K562 (cell line): ENCODE measurements at regions not wholly inside any gene's neighbourhood (a gene's known extent, or its start where the extent isn't known, plus 50 kb on each side); places are given as distances from the start of the nearest gene placed in this dataset.

ENCODE experiments used
- ATAC-seq: fragments of 200-7000 bp; cut with Tn5 transposase; 3 replicates; pipeline ENCODE4 v1.9.1; 2020; ENCODE audit warnings: moderate library complexity
- BruUV-seq: library from RNA; stranded (reverse); fragments of 400-500 nt; replicated peaks from 2 replicates; lab custom pipeline; 2021; lab: Mats Ljungman, UMichigan
- CTCF ChIA-PET: fragments of 300-600 bp; formaldehyde crosslinking; extraction: SDS; loops from one replicate; lab custom pipeline; 2021; ENCODE audit warnings: low intra/inter-chr PET ratio; lab: Yijun Ruan, JAX
- POLR2A ChIA-PET: fragments of 300-600, 350-650 bp; sonication (Branson Sonifier 250); formaldehyde crosslinking; extraction: SDS; loops from one replicate; lab custom pipeline; 2021; ENCODE audit warnings: antibody characterized with exemption, inconsistent platforms; lab: Yijun Ruan, JAX
- DNase-seq, 4 experiments: peaks; one replicate each; pipeline versions ENCODE4 v3.0.0 to v3.0.0-alpha.2; 2011 to 2018; ENCODE audit warnings: low spot score in 3 of 4, mixed read lengths in 3 of 4; ENCODE audit errors: extremely low read depth in 1 of 4
- FAIRE-seq: peaks from 2 replicates; lab custom pipeline; 2011; peaks lifted over from hg19 to GRCh38; lab: Jason Lieb, UNC
- H2AFZ ChIP-seq: 2 replicates; pipeline ENCODE4 v1.6.0; 2011; ENCODE audit warnings: low read depth, low read length, control low read depth, inconsistent platforms
- H3K27ac ChIP-seq: fragments of 200-600 bp; 3 replicates; pipeline ENCODE4 v1.8.0; 2011; ENCODE audit warnings: low read depth, mild to moderate bottlenecking, control low read depth, inconsistent platforms, low read length, moderate library complexity, mixed read lengths; ENCODE audit errors: extremely low read depth
- H3K27me3 ChIP-seq, 2 experiments: fragments of 300-600 bp in 1 of 2; 2 replicates in 1 of 2; 3 replicates in 1 of 2; pipeline versions ENCODE4 v1.6.0 to v1.8.0; 2011; ENCODE audit warnings: inconsistent platforms in 2 of 2, low read length in 2 of 2, mild to moderate bottlenecking in 1 of 2, mixed read lengths in 1 of 2, moderate library complexity in 1 of 2; ENCODE audit not compliant: control insufficient read depth in 2 of 2, insufficient read depth in 2 of 2
- H3K36me3 ChIP-seq: fragments of 300-600 bp; 3 replicates; pipeline ENCODE4 v1.8.0; 2011; ENCODE audit warnings: mild to moderate bottlenecking, low read length, inconsistent platforms; ENCODE audit not compliant: control insufficient read depth, insufficient read depth
- H3K4me1 ChIP-seq, 2 experiments: fragments of 200-600 bp in 1 of 2; replicated peaks in 1 of 2; 2 replicates in 1 of 2; 3 replicates in 1 of 2; pipeline versions ENCODE4 v1.5.1 to v1.8.0; 2011; ENCODE audit warnings: inconsistent platforms in 2 of 2, low read length in 2 of 2, mild to moderate bottlenecking in 1 of 2, mixed read lengths in 1 of 2, moderate library complexity in 1 of 2; ENCODE audit not compliant: control insufficient read depth in 2 of 2, insufficient read depth in 2 of 2
- H3K4me2 ChIP-seq: 2 replicates; pipeline ENCODE4 v1.6.1; 2011; ENCODE audit warnings: low read length, control low read depth, inconsistent platforms, mixed read lengths; ENCODE audit not compliant: insufficient read depth
- H3K4me3 ChIP-seq: fragments of 200-600 bp; sonication (generic), shearing (Covaris generic); 2 replicates; pipeline ENCODE4 v1.5.1; 2016; ENCODE audit warnings: control low read depth, inconsistent platforms
- H3K79me2 ChIP-seq: fragments of 200-600 bp; 3 replicates; pipeline ENCODE4 v1.8.0; 2011; ENCODE audit warnings: low read length, inconsistent platforms; ENCODE audit not compliant: control insufficient read depth, insufficient read depth
- H3K9ac ChIP-seq, 2 experiments: 2 replicates each; pipeline versions ENCODE4 v1.6.0 to v1.6.1; 2011; ENCODE audit warnings: low read depth in 2 of 2, low read length in 2 of 2, control low read depth in 1 of 2, inconsistent platforms in 1 of 2, mild to moderate bottlenecking in 1 of 2, mixed read lengths in 1 of 2; ENCODE audit not compliant: insufficient read depth in 1 of 2
- H3K9me1 ChIP-seq: one replicate; pipeline ENCODE4 v1.6.0; 2011; ENCODE audit warnings: inconsistent platforms, mild to moderate bottlenecking, low read length, moderate library complexity; ENCODE audit not compliant: control insufficient read depth, insufficient read depth
- H3K9me3 ChIP-seq: replicated peaks from 2 replicates; pipeline ENCODE4 v1.5.1; 2011; ENCODE audit warnings: low read depth, low read length, inconsistent platforms; ENCODE audit not compliant: control insufficient read depth, insufficient read depth
- H4K20me1 ChIP-seq: replicated peaks from 2 replicates; pipeline ENCODE4 v1.6.1; 2011; ENCODE audit warnings: low read length, inconsistent platforms, mixed read lengths; ENCODE audit not compliant: control insufficient read depth, insufficient read depth
- CBX8 ChIP-seq: fragments of 200-600 bp; sonication (generic); IDR thresholded peaks from 2 replicates; pipeline ENCODE4 v1.6.1; 2012; ENCODE audit warnings: borderline replicate concordance, mixed run types, low read depth, mild to moderate bottlenecking, moderate library complexity, mixed read lengths, low read length, control low read depth, inconsistent platforms; ENCODE audit not compliant: poor library complexity, severe bottlenecking; ENCODE audit errors: extremely low read depth
- RBM39 ChIP-seq: fragments of 200-400 bp; formaldehyde crosslinking; optimal IDR thresholded peaks from 2 replicates; pipeline ENCODE3; 2018; ENCODE audit warnings: low read depth, low read length
- SMARCA5 ChIP-seq: fragments of 450-650 bp; IDR thresholded peaks from 2 replicates; pipeline ENCODE4 v1.6.1; 2016
- TCF7L2 ChIP-seq: fragments of 150-350 bp; IDR thresholded peaks from 2 replicates; pipeline ENCODE4 v1.6.1; 2016; ENCODE audit warnings: low read depth, mild to moderate bottlenecking, low read length, moderate library complexity
- ZC3H11A ChIP-seq: IDR thresholded peaks from 2 replicates; pipeline ENCODE4 v1.6.1; 2012; ENCODE audit warnings: low read depth, low read length, improper control_type of control experiment
- ZNF212 ChIP-seq: fragments of 450-650 bp; formaldehyde crosslinking; IDR thresholded peaks from 2 replicates; pipeline ENCODE4 v1.4.0; 2020; ENCODE audit warnings: mild to moderate bottlenecking
- ZNF282 ChIP-seq: sonication (generic); formaldehyde crosslinking; IDR thresholded peaks from 2 replicates; pipeline ENCODE4 v1.8.1; 2023; ENCODE audit warnings: missing genetic modification reagents
- WGBS: fragments of 100-300 bp; shearing (Covaris generic); methylation state at CpG from one replicate; pipeline ENCODE4 v1.1.6; 2016; ENCODE audit warnings: low coverage, mixed read lengths; ENCODE audit not compliant: insufficient coverage; ENCODE audit errors: missing lambda C conversion rate; 5-methylcytosine and 5-hydroxymethylcytosine counted together
- in situ Hi-C: fragments of 300-500 bp; cut with MboI; formaldehyde crosslinking; loops from 4 replicates; pipeline ENCODE4 v1.15.0; 2018; ENCODE audit warnings: inconsistent platforms, mixed read lengths
- intact Hi-C: fragments of 100-400 bp; cut with micrococcal nuclease; formaldehyde crosslinking; loops from 2 replicates; pipeline ENCODE4 v1.14.2; 2022
- TF ChIP-seq, protein P1 (sequence below), 2 experiments: fragments of 150-350 bp in 1 of 2; IDR thresholded peaks; 2 replicates each; pipeline ENCODE4 v1.6.1; 2012 to 2016; ENCODE audit warnings: low read depth in 2 of 2, low read length in 2 of 2, mild to moderate bottlenecking in 1 of 2, moderate library complexity in 1 of 2
- TF ChIP-seq, protein P2 (sequence below): fragments of 150-350 bp; conservative IDR thresholded peaks from 2 replicates; pipeline ENCODE4 v1.6.1; 2014; ENCODE audit warnings: low read length

DNA sequence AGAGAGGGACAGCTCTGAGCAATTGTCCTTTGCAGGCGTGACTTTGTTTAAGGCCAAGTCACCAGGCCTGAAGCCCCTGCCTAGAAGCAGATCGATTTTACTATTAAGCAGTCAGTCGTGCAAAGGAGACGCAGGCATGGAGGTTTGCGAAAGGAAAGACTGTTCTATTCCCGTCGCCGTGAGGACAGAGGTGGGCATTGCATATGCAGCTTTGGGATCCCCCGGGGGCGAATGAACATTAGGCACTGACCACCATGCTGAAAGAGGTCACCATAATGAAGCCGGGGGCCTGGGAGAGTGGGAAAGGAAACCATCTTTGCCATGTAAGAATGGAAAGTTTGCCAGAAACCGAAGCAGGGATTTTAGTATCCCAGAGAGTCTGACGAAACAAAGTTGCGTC, 231.6 kb downstream of the BCL11A start (continued):
- TF ChIP-seq TCF7L2 = no peak
- TF ChIP-seq CBX8 = no peak
- no peak for TF ChIP-seq RBM39

DNA sequence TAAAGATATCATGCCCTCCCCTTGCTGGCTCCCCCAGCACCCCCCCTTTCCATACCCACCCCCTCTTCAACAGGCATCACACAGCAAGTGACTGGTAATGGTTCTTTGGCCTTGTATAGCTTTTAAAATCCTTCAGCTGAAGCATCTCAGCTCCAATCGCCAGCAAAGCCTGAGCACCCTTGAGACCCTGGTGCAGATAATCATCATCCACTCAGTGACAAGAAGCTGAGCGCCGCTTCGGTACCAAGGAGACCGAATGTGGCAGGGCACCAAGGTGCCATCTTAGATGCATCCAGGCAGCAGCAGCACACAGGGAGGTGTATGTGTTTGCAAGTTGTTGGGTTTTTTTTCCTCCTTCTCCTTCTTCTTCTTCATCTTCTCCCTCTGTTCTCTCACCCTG, 232.7 kb downstream of the BCL11A start:
- WGBS = 4% methylated on average over 5 of the region's 5 CpGs
- H3K36me3 ChIP-seq = no peaks in the 10 kb centered on the region
- no TSS peak for BruUV-seq
- H3K9me3 ChIP-seq = no peaks in the 10 kb centered on the region
- no peaks in the 10 kb centered on the region for H3K9me1 ChIP-seq
- ChIA-PET POLR2A (no interaction called here), CTCF (no interaction called here)
- ATAC-seq = no peak
- H3K4me1 ChIP-seq = no peaks in the 10 kb centered on the region
- H3K4me3 ChIP-seq = no peak overlapping the region
- H4K20me1 ChIP-seq = no peaks in the 10 kb centered on the region
- H2AFZ ChIP-seq = no peak overlapping the region
- 0 out of 5 replicates have a peak, but pooled peaks cover 2 to 4% of the 10 kb centered on the region in 2 experiments for H3K27me3 ChIP-seq
- H3K4me2 ChIP-seq = no peak overlapping the region
- TF ChIP-seq ZNF282 (CRISPR knock-in tag) (no peak), ZC3H11A (no peak), ZNF212 (CRISPR knock-in tag) (no peak), SMARCA5 (no peak)
- TF ChIP-seq, protein P1, sequence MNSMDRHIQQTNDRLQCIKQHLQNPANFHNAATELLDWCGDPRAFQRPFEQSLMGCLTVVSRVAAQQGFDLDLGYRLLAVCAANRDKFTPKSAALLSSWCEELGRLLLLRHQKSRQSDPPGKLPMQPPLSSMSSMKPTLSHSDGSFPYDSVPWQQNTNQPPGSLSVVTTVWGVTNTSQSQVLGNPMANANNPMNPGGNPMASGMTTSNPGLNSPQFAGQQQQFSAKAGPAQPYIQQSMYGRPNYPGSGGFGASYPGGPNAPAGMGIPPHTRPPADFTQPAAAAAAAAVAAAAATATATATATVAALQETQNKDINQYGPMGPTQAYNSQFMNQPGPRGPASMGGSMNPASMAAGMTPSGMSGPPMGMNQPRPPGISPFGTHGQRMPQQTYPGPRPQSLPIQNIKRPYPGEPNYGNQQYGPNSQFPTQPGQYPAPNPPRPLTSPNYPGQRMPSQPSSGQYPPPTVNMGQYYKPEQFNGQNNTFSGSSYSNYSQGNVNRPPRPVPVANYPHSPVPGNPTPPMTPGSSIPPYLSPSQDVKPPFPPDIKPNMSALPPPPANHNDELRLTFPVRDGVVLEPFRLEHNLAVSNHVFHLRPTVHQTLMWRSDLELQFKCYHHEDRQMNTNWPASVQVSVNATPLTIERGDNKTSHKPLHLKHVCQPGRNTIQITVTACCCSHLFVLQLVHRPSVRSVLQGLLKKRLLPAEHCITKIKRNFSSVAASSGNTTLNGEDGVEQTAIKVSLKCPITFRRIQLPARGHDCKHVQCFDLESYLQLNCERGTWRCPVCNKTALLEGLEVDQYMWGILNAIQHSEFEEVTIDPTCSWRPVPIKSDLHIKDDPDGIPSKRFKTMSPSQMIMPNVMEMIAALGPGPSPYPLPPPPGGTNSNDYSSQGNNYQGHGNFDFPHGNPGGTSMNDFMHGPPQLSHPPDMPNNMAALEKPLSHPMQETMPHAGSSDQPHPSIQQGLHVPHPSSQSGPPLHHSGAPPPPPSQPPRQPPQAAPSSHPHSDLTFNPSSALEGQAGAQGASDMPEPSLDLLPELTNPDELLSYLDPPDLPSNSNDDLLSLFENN (IDR thresholded peaks at IDR 0.05; ENCODE audit: low read depth in 2 of 2, low read length in 2 of 2) = no peak
- TF ChIP-seq, protein P2, sequence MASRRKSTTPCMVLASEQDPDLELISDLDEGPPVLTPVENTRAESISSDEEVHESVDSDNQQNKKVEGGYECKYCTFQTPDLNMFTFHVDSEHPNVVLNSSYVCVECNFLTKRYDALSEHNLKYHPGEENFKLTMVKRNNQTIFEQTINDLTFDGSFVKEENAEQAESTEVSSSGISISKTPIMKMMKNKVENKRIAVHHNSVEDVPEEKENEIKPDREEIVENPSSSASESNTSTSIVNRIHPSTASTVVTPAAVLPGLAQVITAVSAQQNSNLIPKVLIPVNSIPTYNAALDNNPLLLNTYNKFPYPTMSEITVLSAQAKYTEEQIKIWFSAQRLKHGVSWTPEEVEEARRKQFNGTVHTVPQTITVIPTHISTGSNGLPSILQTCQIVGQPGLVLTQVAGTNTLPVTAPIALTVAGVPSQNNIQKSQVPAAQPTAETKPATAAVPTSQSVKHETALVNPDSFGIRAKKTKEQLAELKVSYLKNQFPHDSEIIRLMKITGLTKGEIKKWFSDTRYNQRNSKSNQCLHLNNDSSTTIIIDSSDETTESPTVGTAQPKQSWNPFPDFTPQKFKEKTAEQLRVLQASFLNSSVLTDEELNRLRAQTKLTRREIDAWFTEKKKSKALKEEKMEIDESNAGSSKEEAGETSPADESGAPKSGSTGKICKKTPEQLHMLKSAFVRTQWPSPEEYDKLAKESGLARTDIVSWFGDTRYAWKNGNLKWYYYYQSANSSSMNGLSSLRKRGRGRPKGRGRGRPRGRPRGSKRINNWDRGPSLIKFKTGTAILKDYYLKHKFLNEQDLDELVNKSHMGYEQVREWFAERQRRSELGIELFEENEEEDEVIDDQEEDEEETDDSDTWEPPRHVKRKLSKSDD = no peak
- in situ Hi-C loops = no loop called here
- no peak for DNase-seq
- intact Hi-C loops = no loop called here
- no peak overlapping the region for H3K27ac ChIP-seq
- no peak for FAIRE-seq
- H3K79me2 ChIP-seq = no peaks in the 10 kb centered on the region
- H3K9ac ChIP-seq = no peak overlapping the region
